B cell (primary cell): ENCODE measurements at regions not wholly inside any gene's neighbourhood (a gene's known extent, or its start where the extent isn't known, plus 50 kb on each side); places are given as distances from the start of the nearest gene placed in this dataset.

Experiments
- CTCF ChIP-seq: fragments of 200-600 bp; IDR thresholded peaks from one replicate; pipeline ENCODE4 v1.8.0; 2022; ENCODE audit warnings: antibody characterized with exemption, mild to moderate bottlenecking
- EZH2 ChIP-seq: IDR thresholded peaks from 2 replicates; pipeline ENCODE4 v1.6.1; 2012; ENCODE audit warnings: borderline replicate concordance, low read depth, mild to moderate bottlenecking, moderate library complexity, low read length; ENCODE audit not compliant: insufficient read depth, poor library complexity, severe bottlenecking

GRCh38 chr5:74441616-74442015 lies 198.9 kb downstream of the ENC1 start:
- TF ChIP-seq CTCF = no peak
- TF ChIP-seq EZH2 = no peak
